VCaP (cell line): ENCODE measurements at regions not wholly inside any gene's neighbourhood (a gene's known extent, or its start where the extent isn't known, plus 50 kb on each side); places are given as distances from the start of the nearest gene placed in this dataset.

Experiments used
- H3K27ac ChIP-seq: fragments of 450-650 bp; 2 replicates; pipeline ENCODE4 v1.5.1; 2017
- CTCF ChIP-seq: fragments of 450-650 bp; conservative IDR thresholded peaks from 2 replicates; pipeline ENCODE4 v1.5.1; 2017; ENCODE audit warnings: mild to moderate bottlenecking, moderate library complexity

GRCh38 chr18:44065206-44065605 lies 615.5 kb upstream of the SETBP1 start:
- no peak for TF ChIP-seq CTCF
- H3K27ac ChIP-seq, result no peak overlapping the region

- no peak for TF ChIP-seq CTCF
- H3K27ac ChIP-seq, result peak overlapping the region; percentile 72
Measured at GRCh38 chr18:44066541-44066940, 614.1 kb upstream of the SETBP1 start.

GRCh38 chr18:44067186-44067585 lies 613.5 kb upstream of the SETBP1 start:
- H3K27ac ChIP-seq, result peak overlapping the region; percentile 72
- no peak for TF ChIP-seq CTCF

GRCh38 chr18:44075038-44075437 lies 605.6 kb upstream of the SETBP1 start:
- H3K27ac ChIP-seq, result no peak overlapping the region
- TF ChIP-seq CTCF, result no peak

GRCh38 chr18:44079606-44080005 lies 601.1 kb upstream of the SETBP1 start:
- no peak for TF ChIP-seq CTCF
- no peak overlapping the region for H3K27ac ChIP-seq

- H3K27ac ChIP-seq, result no peak overlapping the region
- no peak for TF ChIP-seq CTCF
Measured at GRCh38 chr18:44080054-44080453, 600.6 kb upstream of the SETBP1 start.

GRCh38 chr18:44089732-44090131 lies 591.0 kb upstream of the SETBP1 start:
- no peak overlapping the region for H3K27ac ChIP-seq
- no peak for TF ChIP-seq CTCF

- no peak for TF ChIP-seq CTCF
- no peak overlapping the region for H3K27ac ChIP-seq
Measured at GRCh38 chr18:44090453-44090852, 590.2 kb upstream of the SETBP1 start.
